NCI-H510A treated with DMSO at 0.1 percent for 48 hours (cell line): ENCODE measurements at regions not wholly inside any gene's neighbourhood (a gene's known extent, or its start where the extent isn't known, plus 50 kb on each side); places are given as distances from the start of the nearest gene placed in this dataset.

Experiments
- DNase-seq: peaks from one replicate; lab custom pipeline; 2025; lab: John Stamatoyannopoulos, UW

- no peak for DNase-seq
Observed at GRCh38 chr2:217228732-217229131, 368.9 kb upstream of the TNP1 start.

- no peak for DNase-seq
Observed at GRCh38 chr2:217227794-217228193, 367.9 kb upstream of the TNP1 start.

DNA sequence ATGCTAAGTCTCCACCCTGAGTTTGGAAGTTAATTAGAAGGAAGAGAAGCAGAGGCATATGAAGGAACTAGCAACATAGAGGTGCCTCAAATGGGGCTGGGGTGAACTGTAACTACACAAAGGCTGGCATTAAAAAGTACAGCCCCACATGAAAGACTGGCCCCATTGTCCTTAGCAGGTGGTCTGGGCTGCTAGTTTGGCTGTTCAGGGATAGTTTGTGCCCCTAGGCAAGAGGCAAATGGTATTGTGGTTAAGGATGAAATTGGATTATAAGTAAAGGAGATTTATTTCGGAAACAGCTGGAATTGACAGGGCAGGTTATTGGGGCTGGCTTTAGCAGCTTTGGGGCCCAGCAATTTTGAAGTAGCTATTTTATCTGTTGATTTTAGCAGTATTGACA is 365.7 kb upstream of the TNP1 start:
- DNase-seq: no peak

GRCh38 chr2:217223222-217223930 is 363.5 kb upstream of the TNP1 start:
- DNase-seq: no peak

DNA sequence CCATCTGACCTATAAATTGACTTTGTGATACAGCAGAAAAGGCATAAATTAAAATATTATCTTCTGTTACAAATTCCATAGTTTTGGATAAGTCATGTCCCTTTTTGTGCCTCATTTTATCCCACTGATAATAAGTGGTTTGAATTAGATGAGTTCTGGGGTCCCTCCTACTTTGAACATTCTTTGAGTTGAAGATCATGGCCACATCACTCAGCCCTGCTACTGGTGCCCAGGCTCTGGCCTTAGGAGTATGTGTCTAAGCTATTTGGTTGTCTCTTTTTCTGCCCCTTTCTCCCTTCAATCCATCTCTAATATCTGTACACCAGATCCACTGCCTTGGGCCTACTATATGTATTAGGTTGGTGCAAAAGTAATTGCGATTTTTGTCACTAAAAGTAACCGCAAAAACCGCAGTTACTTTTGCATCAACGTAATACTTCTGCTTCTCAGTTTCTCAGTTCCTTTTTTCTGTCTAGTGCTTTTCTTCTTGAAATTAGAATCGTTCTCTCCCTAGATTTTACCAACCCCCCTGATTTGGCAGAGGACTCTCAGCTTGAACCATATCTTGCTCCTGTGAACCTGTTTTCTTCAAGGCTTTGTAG is 362.5 kb upstream of the TNP1 start:
- DNase-seq: no peak

GRCh38 chr2:217220228-217221013 is 360.6 kb upstream of the TNP1 start:
- no peak for DNase-seq

DNA sequence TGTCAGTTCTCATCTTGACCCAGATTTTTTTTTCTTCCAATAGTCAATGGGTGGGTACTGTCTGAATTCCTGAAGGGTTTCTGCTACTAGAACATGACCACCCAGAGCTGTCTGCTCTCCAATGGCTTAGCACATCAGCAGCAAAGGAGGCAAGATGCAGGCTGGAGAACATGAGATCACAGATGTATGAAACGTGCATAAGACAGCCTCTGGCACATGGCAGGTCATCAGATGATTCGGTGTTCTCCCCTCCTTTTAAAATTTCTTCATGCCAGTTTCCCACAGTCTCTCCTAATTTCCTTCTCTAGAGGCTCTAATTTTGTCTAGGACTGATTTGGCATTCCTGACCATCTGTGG is 359.3 kb upstream of the TNP1 start:
- DNase-seq: no peak

DNA sequence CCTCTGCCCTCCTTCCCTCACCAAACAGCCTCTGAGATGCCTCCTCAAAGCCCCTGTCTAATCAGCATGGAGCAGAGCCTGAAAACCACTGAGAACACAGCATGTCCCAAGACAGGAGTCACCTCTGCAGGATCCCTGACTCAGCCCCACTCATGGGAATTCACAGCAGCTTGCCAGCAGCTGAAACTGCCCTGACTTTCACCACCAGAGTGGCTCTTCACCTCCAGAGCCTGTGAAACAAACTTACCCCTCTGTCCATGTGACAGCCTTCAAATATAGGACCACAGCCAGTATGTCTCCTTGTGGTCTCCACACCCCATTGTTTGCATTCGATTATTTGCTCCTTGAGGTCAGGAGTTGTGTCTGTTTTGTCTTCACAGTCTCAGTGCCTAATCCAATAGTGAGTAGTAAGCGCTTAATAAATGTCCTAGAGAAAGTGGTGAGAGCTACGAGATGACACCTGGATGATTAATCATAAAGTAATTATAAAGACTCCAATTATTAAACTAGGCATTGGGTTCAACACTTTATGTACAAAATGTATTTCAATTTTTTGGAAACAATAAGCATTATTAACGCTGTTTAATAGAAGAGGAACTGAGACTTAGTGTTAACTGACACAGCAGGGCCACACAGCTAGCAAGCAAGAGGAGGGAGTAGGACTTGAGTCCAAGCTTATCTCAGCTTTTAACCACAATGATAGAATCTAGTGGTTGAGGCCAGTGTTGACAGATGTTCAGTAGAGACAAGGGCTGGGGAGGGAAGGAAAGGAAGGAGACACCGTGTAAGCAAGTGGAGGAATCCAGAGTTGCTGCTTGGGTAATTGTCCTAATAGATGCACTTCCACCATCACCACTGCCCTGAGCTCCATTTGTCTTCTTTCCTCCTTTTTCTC is 358.7 kb upstream of the TNP1 start:
- DNase-seq: no peak

DNA sequence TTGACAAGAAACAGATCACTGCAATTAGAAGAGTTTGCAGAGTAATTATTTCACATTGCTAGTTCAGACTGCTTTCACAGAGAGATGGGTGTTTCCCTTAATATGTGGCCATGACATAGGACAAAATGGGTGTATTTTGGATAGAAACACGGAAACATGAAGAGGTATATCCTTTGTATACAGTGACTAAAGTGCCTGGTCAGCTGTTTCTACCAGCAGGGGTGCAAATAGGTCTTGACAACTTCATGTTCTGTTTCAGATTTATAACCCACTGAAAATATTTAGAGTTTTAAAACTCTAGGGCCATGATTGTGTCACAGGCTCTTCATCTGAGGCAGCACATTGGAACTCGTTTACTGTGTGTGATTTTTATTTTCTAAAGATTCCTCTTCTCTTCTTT is 357.1 kb upstream of the TNP1 start:
- no peak for DNase-seq

GRCh38 chr2:217216316-217216715 is 356.5 kb upstream of the TNP1 start:
- DNase-seq: no peak

GRCh38 chr2:217215877-217216276 is 356.0 kb upstream of the TNP1 start:
- no peak for DNase-seq

GRCh38 chr2:217208867-217209266 is 349.0 kb upstream of the TNP1 start:
- no peak for DNase-seq

DNA sequence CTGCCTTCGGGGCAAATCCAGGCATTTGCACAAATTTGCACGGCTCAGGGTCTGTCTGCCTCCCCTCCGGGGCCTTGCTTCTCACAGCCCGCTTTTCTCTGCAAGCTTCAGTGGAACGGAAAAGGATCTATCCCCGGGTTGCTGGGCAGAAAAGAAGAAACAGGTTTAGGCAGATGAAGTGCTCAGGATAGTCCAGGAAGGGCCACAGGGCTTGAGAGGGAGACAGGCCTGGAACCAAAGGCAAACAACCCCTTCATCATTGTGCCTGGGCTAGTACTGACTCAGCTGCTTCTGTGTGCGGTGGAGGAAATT is 347.8 kb upstream of the TNP1 start:
- DNase-seq: no peak

GRCh38 chr2:217206907-217207698 is 347.2 kb upstream of the TNP1 start:
- DNase-seq: no peak

- DNase-seq: no peak
Observed at GRCh38 chr2:217206016-217206725, 346.3 kb upstream of the TNP1 start.

GRCh38 chr2:217204358-217204757 is 344.5 kb upstream of the TNP1 start:
- no peak for DNase-seq

DNA sequence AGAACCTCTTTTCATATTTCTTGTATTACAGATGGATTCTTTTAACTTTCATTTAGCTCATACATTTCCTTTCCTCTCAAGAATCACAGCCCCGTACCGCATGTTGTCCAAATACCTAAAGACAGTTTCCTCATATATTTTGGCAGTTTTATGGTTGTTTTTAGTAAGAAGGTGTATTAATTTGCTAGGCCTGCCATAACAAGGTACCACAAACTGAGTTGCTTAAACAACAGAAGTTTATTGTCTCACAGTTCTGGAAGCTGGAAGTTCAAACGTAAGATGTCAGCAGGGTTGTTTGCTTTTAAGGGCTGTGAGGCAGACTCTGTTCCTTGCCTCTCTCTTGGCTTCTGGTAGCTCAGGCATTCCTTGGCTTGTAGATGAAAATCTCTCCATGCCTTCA is 343.2 kb upstream of the TNP1 start:
- DNase-seq: no peak

GRCh38 chr2:217199255-217199630 is 339.4 kb upstream of the TNP1 start:
- DNase-seq: no peak

- no peak for DNase-seq
Observed at GRCh38 chr2:217195658-217196446, 336.0 kb upstream of the TNP1 start.

- DNase-seq: no peak
Observed at GRCh38 chr2:217195016-217195415, 335.2 kb upstream of the TNP1 start.
